Endothelial cell of hepatic sinusoid (primary cell): ENCODE measurements at regions not wholly inside any gene's neighbourhood (a gene's known extent, or its start where the extent isn't known, plus 50 kb on each side); places are given as distances from the start of the nearest gene placed in this dataset.

Experiments
- in situ Hi-C: cut with HindIII; loops from 2 replicates; pipeline ENCODE4 v1.10.0; 2017; ENCODE audit warnings: low sequenced_read_pairs

GRCh38 chr13:46953331-46953730, 56.5 kb upstream of the HTR2A start:
- in situ Hi-C loops: no loop called here

- in situ Hi-C loops: no loop called here
Observed at GRCh38 chr13:46951516-46951915, 54.7 kb upstream of the HTR2A start.

GRCh38 chr13:46949211-46949610, 52.4 kb upstream of the HTR2A start:
- in situ Hi-C loops: no loop called here

GRCh38 chr13:46948338-46948737, 51.5 kb upstream of the HTR2A start:
- in situ Hi-C loops: no loop called here

GRCh38 chr13:46947425-46948191, 50.8 kb upstream of the HTR2A start:
- in situ Hi-C loops: no loop called here
